ENCODE measurements at regions not wholly inside any gene's neighbourhood (a gene's known extent, or its start where the extent isn't known, plus 50 kb on each side); places are given as distances from the start of the nearest gene placed in this dataset.

DNA sequence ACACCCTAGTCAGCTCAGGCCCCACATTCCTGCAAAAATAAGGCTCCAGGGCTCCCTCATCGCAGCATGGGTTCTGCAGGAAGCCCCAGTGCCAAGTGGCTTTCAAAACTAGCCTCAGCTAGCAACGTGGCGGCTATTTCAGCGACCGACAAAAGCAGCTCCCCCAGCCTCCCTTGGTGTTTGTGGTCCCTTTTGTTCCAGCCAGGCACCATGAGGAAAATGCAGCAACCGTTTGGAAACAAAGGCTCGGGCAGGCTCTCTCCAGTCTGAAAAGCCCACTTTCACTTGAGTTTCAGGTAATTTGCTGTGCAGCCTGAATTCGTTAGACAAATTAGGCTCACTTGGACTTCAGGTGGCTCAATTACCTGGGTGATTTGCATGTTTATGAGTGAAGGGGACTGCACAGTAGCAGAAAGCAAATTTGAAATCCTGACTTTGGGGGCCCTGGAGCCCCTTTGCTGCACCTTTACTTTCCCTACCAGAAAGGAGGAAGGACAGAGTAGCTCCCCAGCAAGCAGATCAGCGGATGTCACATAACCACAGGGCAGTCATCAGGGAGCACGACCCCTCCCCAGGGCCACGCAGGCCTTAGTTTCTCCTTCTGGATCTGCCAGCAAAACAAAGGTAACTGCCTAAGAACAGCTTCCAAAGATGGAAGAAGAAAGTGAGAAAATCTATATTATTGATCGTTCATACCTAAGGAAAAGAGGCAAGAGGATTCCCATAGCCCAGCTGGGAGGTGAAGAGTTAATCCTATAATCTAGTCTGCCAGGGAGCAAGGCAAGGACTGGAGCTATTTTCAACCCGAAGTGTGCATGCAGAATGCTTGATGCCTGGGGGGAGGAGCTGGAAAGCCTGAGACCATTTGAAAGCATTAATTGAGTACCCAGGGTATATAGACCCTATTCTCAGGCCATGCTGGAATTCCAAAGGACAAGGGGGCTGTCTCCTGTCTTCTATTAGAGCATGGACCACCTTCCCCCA, 143.1 kb upstream of the SDK2 start:
- no peak for TF ChIP-seq POLR2A (IDR thresholded peaks at IDR 0.05)
- TF ChIP-seq, protein P1, sequence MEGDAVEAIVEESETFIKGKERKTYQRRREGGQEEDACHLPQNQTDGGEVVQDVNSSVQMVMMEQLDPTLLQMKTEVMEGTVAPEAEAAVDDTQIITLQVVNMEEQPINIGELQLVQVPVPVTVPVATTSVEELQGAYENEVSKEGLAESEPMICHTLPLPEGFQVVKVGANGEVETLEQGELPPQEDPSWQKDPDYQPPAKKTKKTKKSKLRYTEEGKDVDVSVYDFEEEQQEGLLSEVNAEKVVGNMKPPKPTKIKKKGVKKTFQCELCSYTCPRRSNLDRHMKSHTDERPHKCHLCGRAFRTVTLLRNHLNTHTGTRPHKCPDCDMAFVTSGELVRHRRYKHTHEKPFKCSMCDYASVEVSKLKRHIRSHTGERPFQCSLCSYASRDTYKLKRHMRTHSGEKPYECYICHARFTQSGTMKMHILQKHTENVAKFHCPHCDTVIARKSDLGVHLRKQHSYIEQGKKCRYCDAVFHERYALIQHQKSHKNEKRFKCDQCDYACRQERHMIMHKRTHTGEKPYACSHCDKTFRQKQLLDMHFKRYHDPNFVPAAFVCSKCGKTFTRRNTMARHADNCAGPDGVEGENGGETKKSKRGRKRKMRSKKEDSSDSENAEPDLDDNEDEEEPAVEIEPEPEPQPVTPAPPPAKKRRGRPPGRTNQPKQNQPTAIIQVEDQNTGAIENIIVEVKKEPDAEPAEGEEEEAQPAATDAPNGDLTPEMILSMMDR (IDR thresholded peaks at IDR 0.05), result no peak
- 63 to 71% methylated on average over 13 of the region's 13 CpGs for WGBS, 2 donors
- intact Hi-C loops (cut with DNase I; ENCODE audit: low total_unique reads), result no loop called here
- no peak overlapping the region for H3K4me3 ChIP-seq (ENCODE audit: low read depth, poor library complexity, severe bottlenecking)
- DNase-seq (ENCODE audit: low spot score in 2 of 2), result peak in 1 of 2 donors; percentile 63

DNA sequence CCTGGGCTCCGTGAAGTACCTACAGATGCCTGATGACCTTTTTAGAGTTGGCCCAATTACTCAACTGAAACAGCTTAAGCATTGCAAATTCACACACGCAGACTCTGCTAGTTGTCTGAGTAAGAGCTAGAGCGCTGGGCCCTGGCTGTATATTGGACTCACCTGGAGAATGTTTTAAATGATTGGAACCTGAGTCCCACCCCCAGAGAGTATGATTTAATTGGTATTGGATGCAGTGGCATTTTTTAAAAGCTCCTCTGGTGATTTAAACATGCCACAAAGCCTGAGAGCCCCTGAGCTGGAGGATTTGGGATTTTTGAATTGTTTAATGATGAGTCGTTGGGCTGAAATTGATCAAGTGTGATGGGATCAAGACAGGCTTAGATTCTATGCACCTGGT, 143.9 kb upstream of the SDK2 start:
- intact Hi-C loops (cut with DNase I; ENCODE audit: low total_unique reads), result no loop called here
- 80 to 89% methylated on average over 4 of the region's 4 CpGs for WGBS, 2 donors
- no peak for DNase-seq (ENCODE audit: low spot score in 2 of 2)

DNA sequence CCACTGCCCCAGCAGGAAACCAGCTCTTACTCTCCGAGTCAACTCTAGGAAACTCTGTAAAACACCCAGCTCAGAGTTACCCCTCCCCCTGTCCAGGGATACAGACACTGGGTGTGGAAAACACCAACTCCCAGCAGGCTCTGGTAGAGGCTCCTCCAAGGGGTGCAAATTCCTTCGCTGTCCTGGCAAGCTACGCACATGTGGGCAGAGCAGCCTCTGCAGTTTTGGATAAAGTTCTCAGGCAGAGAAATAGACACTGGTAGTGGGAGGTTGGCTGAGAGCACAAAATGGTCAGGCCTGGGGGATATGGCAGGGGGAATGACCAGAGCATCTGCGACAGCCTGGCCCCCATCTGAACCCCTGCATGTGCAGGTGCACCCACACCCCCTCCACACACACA, 146.9 kb upstream of the SDK2 start:
- DNase-seq (ENCODE audit: low spot score in 2 of 2), result peak in 1 of 2 donors; percentile 75
- intact Hi-C loops (cut with DNase I; ENCODE audit: low total_unique reads), result no loop called here
- TF ChIP-seq, protein P1 (IDR thresholded peaks at IDR 0.05), result no peak
- no peak for TF ChIP-seq POLR2A (IDR thresholded peaks at IDR 0.05)
- 78 to 81% methylated on average over 4 of the region's 4 CpGs for WGBS, 2 donors
- H3K4me3 ChIP-seq (ENCODE audit: low read depth, poor library complexity, severe bottlenecking), result no peak overlapping the region

More for the DNA sequence above, 143.9 kb upstream of the SDK2 start:
- no peak overlapping the region for H3K4me3 ChIP-seq (ENCODE audit: low read depth, poor library complexity, severe bottlenecking)
- TF ChIP-seq, protein P1 (IDR thresholded peaks at IDR 0.05), result no peak
- no peak for TF ChIP-seq POLR2A (IDR thresholded peaks at IDR 0.05)

DNA sequence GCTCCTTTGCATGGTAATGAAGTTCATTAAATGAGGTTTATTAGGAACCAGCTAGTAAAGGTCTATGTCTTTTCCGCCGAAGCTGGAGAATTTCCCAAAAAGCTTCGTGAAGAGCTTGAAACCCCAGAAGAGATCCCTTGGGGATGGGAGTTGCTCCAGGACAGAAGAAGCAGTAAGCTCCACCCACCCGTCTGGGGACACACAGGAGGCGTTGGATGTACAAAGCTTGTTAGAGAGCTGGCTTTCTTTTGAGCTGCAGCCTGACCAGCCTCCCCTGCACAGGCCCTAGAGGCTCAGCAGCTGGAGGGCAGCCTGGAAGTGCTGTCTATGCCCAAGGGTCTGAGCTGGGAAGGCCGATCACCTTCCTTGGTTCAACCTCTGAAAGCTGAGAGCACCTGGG, 147.4 kb upstream of the SDK2 start:
- H3K4me3 ChIP-seq (ENCODE audit: low read depth, poor library complexity, severe bottlenecking), result no peak overlapping the region
- WGBS, 2 donors, result 70 to 72% methylated on average over 6 of the region's 6 CpGs
- DNase-seq (ENCODE audit: low spot score in 2 of 2), result peak in 1 of 2 donors; percentile 26
- intact Hi-C loops (cut with DNase I; ENCODE audit: low total_unique reads), result no loop called here
- TF ChIP-seq, protein P1 (IDR thresholded peaks at IDR 0.05), result no peak
- no peak for TF ChIP-seq POLR2A (IDR thresholded peaks at IDR 0.05)

DNA sequence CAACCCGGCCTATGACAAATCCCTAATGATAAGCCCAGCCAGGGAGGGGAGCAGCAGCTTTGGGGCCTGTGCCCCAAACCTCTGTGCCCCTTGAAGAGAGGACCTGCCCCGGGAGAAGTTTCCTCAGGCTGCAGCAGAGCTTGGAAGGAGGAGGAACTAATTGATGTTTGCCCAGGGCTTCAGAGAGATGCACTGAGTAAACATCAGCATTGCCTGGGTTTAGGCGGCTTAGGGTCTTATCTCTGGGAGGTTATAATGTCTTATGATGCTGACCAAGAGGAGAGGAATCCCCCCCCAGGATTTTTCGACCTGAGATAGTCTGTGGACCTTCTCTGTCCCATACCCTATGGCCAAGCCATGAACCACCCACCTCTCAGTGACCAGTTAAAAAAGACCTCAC, 148.7 kb upstream of the SDK2 start:
- intact Hi-C loops (cut with DNase I; ENCODE audit: low total_unique reads), result no loop called here
- TF ChIP-seq, protein P1 (IDR thresholded peaks at IDR 0.05), result no peak
- no peak for TF ChIP-seq POLR2A (IDR thresholded peaks at IDR 0.05)
- WGBS, 2 donors, result 61 to 64% methylated on average over 4 of the region's 4 CpGs
- H3K4me3 ChIP-seq (ENCODE audit: low read depth, poor library complexity, severe bottlenecking), result no peak overlapping the region
- DNase-seq (ENCODE audit: low spot score in 2 of 2), result peak in 1 of 2 donors; percentile 17

Data from lower leg skin (tissue), 4 donors.